Upper lobe of left lung (tissue), 4 donors: ENCODE measurements at regions not wholly inside any gene's neighbourhood (a gene's known extent, or its start where the extent isn't known, plus 50 kb on each side); places are given as distances from the start of the nearest gene placed in this dataset.

Source experiments
- CTCF ChIP-seq, 6 experiments: fragments of 450-650 bp in 4 of 6; fragments of 200-600 bp in 2 of 6; sonication (generic) in 2 of 6; IDR thresholded peaks; one replicate each; pipeline ENCODE4 v1.5.1; 2016 to 2019; ENCODE audit warnings: antibody characterized with exemption in 6 of 6
- POLR2A ChIP-seq, 4 donors: fragments of 450-650 bp; IDR thresholded peaks; one replicate each; pipeline ENCODE4 v1.5.1; 2016 to 2017; ENCODE audit warnings: antibody characterized with exemption in 4 of 4, mild to moderate bottlenecking in 2 of 4

GRCh38 chr2:21251216-21251980 is 127.6 kb downstream of the TDRD15 start:
- TF ChIP-seq CTCF (IDR thresholded peaks at IDR 0.05) = no peak
- no peak for TF ChIP-seq POLR2A (IDR thresholded peaks at IDR 0.05)
